OCI-LY1 (cell line): ENCODE measurements at regions not wholly inside any gene's neighbourhood (a gene's known extent, or its start where the extent isn't known, plus 50 kb on each side); places are given as distances from the start of the nearest gene placed in this dataset.

Experiments used
- EZH2 ChIP-seq: fragments of 200-600 bp; sonication (generic), shearing (Covaris generic); IDR thresholded peaks from 2 replicates; pipeline ENCODE4 v1.8.0; 2017; ENCODE audit warnings: borderline replicate concordance, mixed run types, mild to moderate bottlenecking, antibody characterized with exemption, low read length, moderate library complexity, mixed read lengths
- TF ChIP-seq, protein P1 (sequence below): fragments of 200-600 bp; sonication (generic), shearing (Covaris generic); IDR thresholded peaks from 2 replicates; pipeline ENCODE4 v1.5.1; 2017; ENCODE audit warnings: mild to moderate bottlenecking, antibody characterized with exemption, low read length, moderate library complexity, mixed read lengths

DNA sequence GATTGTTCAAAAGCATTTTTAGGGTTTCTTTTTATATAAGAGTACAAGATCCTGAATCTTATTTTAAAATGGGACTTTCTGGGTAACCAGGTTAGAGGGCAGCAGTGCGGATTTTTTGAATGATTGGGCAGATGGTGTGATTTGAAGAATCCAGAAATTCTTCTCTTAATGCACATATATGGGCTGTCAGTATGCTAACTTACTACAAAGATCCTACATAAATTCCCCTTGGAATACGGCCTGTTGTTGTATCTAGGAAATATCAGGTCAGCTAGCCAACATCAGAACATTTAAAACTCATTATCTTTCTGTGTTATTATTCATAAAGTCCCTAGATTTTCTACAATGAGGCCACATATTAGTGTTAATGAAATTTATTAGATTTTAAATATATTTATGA is 229.6 kb upstream of the TPRG1 start:
- TF ChIP-seq, protein P1, sequence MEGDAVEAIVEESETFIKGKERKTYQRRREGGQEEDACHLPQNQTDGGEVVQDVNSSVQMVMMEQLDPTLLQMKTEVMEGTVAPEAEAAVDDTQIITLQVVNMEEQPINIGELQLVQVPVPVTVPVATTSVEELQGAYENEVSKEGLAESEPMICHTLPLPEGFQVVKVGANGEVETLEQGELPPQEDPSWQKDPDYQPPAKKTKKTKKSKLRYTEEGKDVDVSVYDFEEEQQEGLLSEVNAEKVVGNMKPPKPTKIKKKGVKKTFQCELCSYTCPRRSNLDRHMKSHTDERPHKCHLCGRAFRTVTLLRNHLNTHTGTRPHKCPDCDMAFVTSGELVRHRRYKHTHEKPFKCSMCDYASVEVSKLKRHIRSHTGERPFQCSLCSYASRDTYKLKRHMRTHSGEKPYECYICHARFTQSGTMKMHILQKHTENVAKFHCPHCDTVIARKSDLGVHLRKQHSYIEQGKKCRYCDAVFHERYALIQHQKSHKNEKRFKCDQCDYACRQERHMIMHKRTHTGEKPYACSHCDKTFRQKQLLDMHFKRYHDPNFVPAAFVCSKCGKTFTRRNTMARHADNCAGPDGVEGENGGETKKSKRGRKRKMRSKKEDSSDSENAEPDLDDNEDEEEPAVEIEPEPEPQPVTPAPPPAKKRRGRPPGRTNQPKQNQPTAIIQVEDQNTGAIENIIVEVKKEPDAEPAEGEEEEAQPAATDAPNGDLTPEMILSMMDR = no peak
- TF ChIP-seq EZH2 = no peak
